Stimulated activated naive B cell treated with anti-CD40 and anti-IgM and Interleukin-4, amounts not matched to agents 10 μg/mL and 1 μg/mL and 100 μg/mL, for 72 hours (primary cell): ENCODE measurements at regions not wholly inside any gene's neighbourhood (a gene's known extent, or its start where the extent isn't known, plus 50 kb on each side); places are given as distances from the start of the nearest gene placed in this dataset.
A peak's percentile ranks its signal among the peaks of the same experiment; 100 is the strongest.

ENCODE experiments used
- ATAC-seq, 2 donors: fragments of 150-1000 bp; cut with Tn5 transposase; replicated peaks; 2 replicates each; pipeline ENCODE4 v1.10.0; 2021; ENCODE audit warnings: moderate library complexity in 1 of 2
- DNase-seq: peaks from one replicate; pipeline ENCODE4 v3.0.0; 2021
- H3K27ac Mint-ChIP-seq: one replicate; pipeline ENCODE4 v1.8.0; 2022; ENCODE audit warnings: mild to moderate bottlenecking, mixed read lengths
- H3K27me3 Mint-ChIP-seq, 2 donors: one replicate each; pipeline ENCODE4 v1.8.0; 2022; ENCODE audit warnings: mixed read lengths in 2 of 2
- H3K36me3 Mint-ChIP-seq, 2 donors: one replicate each; pipeline ENCODE4 v1.8.0; 2022; ENCODE audit warnings: mixed read lengths in 2 of 2, mild to moderate bottlenecking in 1 of 2
- H3K4me1 Mint-ChIP-seq, 2 donors: one replicate each; pipeline ENCODE4 v1.8.0; 2022; ENCODE audit warnings: mixed read lengths in 2 of 2, mild to moderate bottlenecking in 1 of 2
- H3K4me3 Mint-ChIP-seq, 2 donors: one replicate each; pipeline ENCODE4 v1.8.0; 2022; ENCODE audit warnings: mild to moderate bottlenecking in 2 of 2, mixed read lengths in 2 of 2, moderate library complexity in 1 of 2
- H3K9me3 Mint-ChIP-seq, 2 donors: one replicate each; pipeline ENCODE4 v1.8.0; 2022; ENCODE audit warnings: mixed read lengths in 2 of 2, mild to moderate bottlenecking in 1 of 2

- no peak overlapping the region for H3K27ac Mint-ChIP-seq
- H3K4me1 Mint-ChIP-seq, result no peaks in the 10 kb centered on the region
- H3K4me3 Mint-ChIP-seq, result no peak overlapping the region
These were observed 162.3 kb downstream of the TUSC7 start for GRCh38 chr3:116871905-116872304.

GRCh38 chr3:116872688-116873087 lies 163.1 kb downstream of the TUSC7 start:
- Mint-ChIP-seq H3K4me1 (no peaks in the 10 kb centered on the region), H3K36me3 (no peaks in the 10 kb centered on the region), H3K9me3 (peaks cover 0 to 2% of the 10 kb centered on the region in 2 donors), H3K4me3 (no peak overlapping the region), H3K27me3 (no peaks in the 10 kb centered on the region), H3K27ac (no peak overlapping the region)
- DNase-seq (no peak), ATAC-seq (no peak)

More at GRCh38 chr3:116871905-116872304, 162.3 kb downstream of the TUSC7 start:
- ATAC-seq (no peak), DNase-seq (no peak)
- Mint-ChIP-seq H3K27me3 (no peaks in the 10 kb centered on the region), H3K9me3 (no peaks in the 10 kb centered on the region), H3K36me3 (no peaks in the 10 kb centered on the region)

GRCh38 chr3:116873142-116873541 lies 163.6 kb downstream of the TUSC7 start:
- Mint-ChIP-seq H3K27ac (no peak overlapping the region), H3K27me3 (no peaks in the 10 kb centered on the region), H3K36me3 (no peaks in the 10 kb centered on the region), H3K4me3 (no peak overlapping the region), H3K9me3 (peaks cover 0 to 2% of the 10 kb centered on the region in 2 donors), H3K4me1 (no peaks in the 10 kb centered on the region)
- ATAC-seq, result no peak
- DNase-seq, result no peak

- no peaks in the 10 kb centered on the region for H3K36me3 Mint-ChIP-seq
- H3K9me3 Mint-ChIP-seq, result peaks cover 0 to 7% of the 10 kb centered on the region in 2 donors
- no peaks in the 10 kb centered on the region for H3K27me3 Mint-ChIP-seq
- no peak for DNase-seq
- ATAC-seq, result no peak
- no peaks in the 10 kb centered on the region for H3K4me1 Mint-ChIP-seq
- no peak overlapping the region for H3K4me3 Mint-ChIP-seq
- no peak overlapping the region for H3K27ac Mint-ChIP-seq
These were observed 168.4 kb downstream of the TUSC7 start for GRCh38 chr3:116877968-116878367.

- Mint-ChIP-seq H3K4me3 (peak overlapping the region; percentile 66 to 70), H3K27me3 (no peaks in the 10 kb centered on the region), H3K27ac (peak overlapping the region; percentile 75), H3K4me1 (peaks cover 7 to 11% of the 10 kb centered on the region in 2 donors), H3K36me3 (no peaks in the 10 kb centered on the region), H3K9me3 (no peaks in the 10 kb centered on the region)
- DNase-seq (no peak), ATAC-seq (peak; percentile 88 to 93)
These were observed 176.8 kb downstream of the TUSC7 start for GRCh38 chr3:116886202-116886893.

GRCh38 chr3:116896116-116896515 lies 186.5 kb downstream of the TUSC7 start:
- Mint-ChIP-seq H3K9me3 (no peaks in the 10 kb centered on the region), H3K27ac (no peak overlapping the region), H3K27me3 (no peaks in the 10 kb centered on the region), H3K36me3 (no peaks in the 10 kb centered on the region), H3K4me1 (no peaks in the 10 kb centered on the region), H3K4me3 (no peak overlapping the region)
- ATAC-seq (no peak), DNase-seq (no peak)

GRCh38 chr3:116897382-116897781 lies 187.8 kb downstream of the TUSC7 start:
- DNase-seq (no peak), ATAC-seq (no peak)
- Mint-ChIP-seq H3K4me1 (no peaks in the 10 kb centered on the region), H3K27ac (no peak overlapping the region), H3K36me3 (no peaks in the 10 kb centered on the region), H3K4me3 (no peak overlapping the region), H3K9me3 (no peaks in the 10 kb centered on the region), H3K27me3 (no peaks in the 10 kb centered on the region)

- DNase-seq (no peak), ATAC-seq (no peak)
- Mint-ChIP-seq H3K27ac (no peak overlapping the region), H3K4me1 (no peaks in the 10 kb centered on the region), H3K9me3 (no peaks in the 10 kb centered on the region), H3K4me3 (no peak overlapping the region), H3K27me3 (no peaks in the 10 kb centered on the region), H3K36me3 (no peaks in the 10 kb centered on the region)
These were observed 189.7 kb downstream of the TUSC7 start for GRCh38 chr3:116899253-116899652.

- DNase-seq (no peak), ATAC-seq (no peak)
- no peak overlapping the region for H3K4me3 Mint-ChIP-seq
- H3K27me3 Mint-ChIP-seq, result no peaks in the 10 kb centered on the region
- no peaks in the 10 kb centered on the region for H3K36me3 Mint-ChIP-seq
- H3K27ac Mint-ChIP-seq, result no peak overlapping the region
- H3K4me1 Mint-ChIP-seq, result no peaks in the 10 kb centered on the region
- H3K9me3 Mint-ChIP-seq, result peaks cover 0 to 4% of the 10 kb centered on the region in 2 donors
These were observed 195.8 kb downstream of the TUSC7 start for GRCh38 chr3:116905334-116905733.

- no peak overlapping the region for H3K27ac Mint-ChIP-seq
- ATAC-seq (no peak), DNase-seq (no peak)
- H3K4me3 Mint-ChIP-seq, result no peak overlapping the region
- no peaks in the 10 kb centered on the region for H3K4me1 Mint-ChIP-seq
- no peaks in the 10 kb centered on the region for H3K36me3 Mint-ChIP-seq
- H3K9me3 Mint-ChIP-seq, result peaks cover 0 to 4% of the 10 kb centered on the region in 2 donors
- H3K27me3 Mint-ChIP-seq, result no peaks in the 10 kb centered on the region
These were observed 196.2 kb downstream of the TUSC7 start for GRCh38 chr3:116905794-116906193.

GRCh38 chr3:116912116-116912515 lies 202.5 kb downstream of the TUSC7 start:
- DNase-seq, result no peak
- H3K4me3 Mint-ChIP-seq, result no peak overlapping the region
- H3K9me3 Mint-ChIP-seq, result peaks cover 0 to 4% of the 10 kb centered on the region in 2 donors
- H3K4me1 Mint-ChIP-seq, result no peaks in the 10 kb centered on the region
- no peak for ATAC-seq
- H3K27ac Mint-ChIP-seq, result no peak overlapping the region
- no peaks in the 10 kb centered on the region for H3K27me3 Mint-ChIP-seq
- H3K36me3 Mint-ChIP-seq, result no peaks in the 10 kb centered on the region

- H3K27me3 Mint-ChIP-seq, result no peaks in the 10 kb centered on the region
- ATAC-seq, result no peak
- H3K36me3 Mint-ChIP-seq, result no peaks in the 10 kb centered on the region
- H3K4me3 Mint-ChIP-seq, result no peak overlapping the region
- no peaks in the 10 kb centered on the region for H3K9me3 Mint-ChIP-seq
- H3K27ac Mint-ChIP-seq, result no peak overlapping the region
- no peaks in the 10 kb centered on the region for H3K4me1 Mint-ChIP-seq
- DNase-seq, result no peak
These were observed 204.4 kb downstream of the TUSC7 start for GRCh38 chr3:116914004-116914403.

- Mint-ChIP-seq H3K4me3 (no peak overlapping the region), H3K36me3 (no peaks in the 10 kb centered on the region), H3K27ac (no peak overlapping the region), H3K4me1 (no peaks in the 10 kb centered on the region), H3K27me3 (no peaks in the 10 kb centered on the region), H3K9me3 (no peaks in the 10 kb centered on the region)
- ATAC-seq (no peak), DNase-seq (no peak)
These were observed 207.3 kb downstream of the TUSC7 start for GRCh38 chr3:116916836-116917235.

- no peak for DNase-seq
- Mint-ChIP-seq H3K27me3 (no peaks in the 10 kb centered on the region), H3K27ac (no peak overlapping the region), H3K36me3 (no peaks in the 10 kb centered on the region), H3K4me3 (no peak overlapping the region), H3K4me1 (no peaks in the 10 kb centered on the region), H3K9me3 (peaks cover 13 to 15% of the 10 kb centered on the region in 2 donors)
- ATAC-seq, result no peak
These were observed 211.4 kb downstream of the TUSC7 start for GRCh38 chr3:116920826-116921610.

- Mint-ChIP-seq H3K4me3 (no peak overlapping the region), H3K27ac (no peak overlapping the region), H3K4me1 (no peaks in the 10 kb centered on the region), H3K36me3 (no peaks in the 10 kb centered on the region), H3K9me3 (peaks cover 10 to 15% of the 10 kb centered on the region in 2 donors), H3K27me3 (no peaks in the 10 kb centered on the region)
- ATAC-seq (no peak), DNase-seq (no peak)
These were observed 218.3 kb downstream of the TUSC7 start for GRCh38 chr3:116927918-116928317.
